Adipocyte (in vitro differentiated cells): ENCODE measurements at regions not wholly inside any gene's neighbourhood (a gene's known extent, or its start where the extent isn't known, plus 50 kb on each side); places are given as distances from the start of the nearest gene placed in this dataset.

Experiments used
- DNase-seq: peaks from one replicate; pipeline ENCODE4 v3.0.0-alpha.2; 2015; ENCODE audit warnings: low read depth
- H3K27me3 ChIP-seq: replicated peaks from 2 replicates; pipeline ENCODE4 v1.7.0; 2013; ENCODE audit warnings: mild to moderate bottlenecking, low read length, moderate library complexity; ENCODE audit not compliant: control insufficient read depth, insufficient read depth
- H3K36me3 ChIP-seq: 2 replicates; pipeline ENCODE4 v1.7.0; 2013; ENCODE audit warnings: low read length, mild to moderate bottlenecking, moderate library complexity; ENCODE audit not compliant: control insufficient read depth, insufficient read depth, severe bottlenecking
- H3K4me1 ChIP-seq: 2 replicates; pipeline ENCODE4 v1.7.0; 2013; ENCODE audit warnings: mild to moderate bottlenecking, low read length, moderate library complexity; ENCODE audit not compliant: control insufficient read depth, insufficient read depth
- H3K4me3 ChIP-seq: 2 replicates; pipeline ENCODE4 v1.7.0; 2013; ENCODE audit warnings: mild to moderate bottlenecking, low read length, moderate library complexity
- H3K9ac ChIP-seq: 2 replicates; pipeline ENCODE4 v1.7.0; 2013; ENCODE audit warnings: mild to moderate bottlenecking, low read length, moderate library complexity
- H3K9me3 ChIP-seq: 2 replicates; pipeline ENCODE4 v1.7.0; 2013; ENCODE audit warnings: mild to moderate bottlenecking, low read length, moderate library complexity; ENCODE audit not compliant: control insufficient read depth

- no peak overlapping the region for H3K4me3 ChIP-seq
- H3K4me1 ChIP-seq: no peaks in the 10 kb centered on the region
- H3K27me3 ChIP-seq: peaks cover 6% of the 10 kb centered on the region
- no peak overlapping the region for H3K9ac ChIP-seq
- H3K9me3 ChIP-seq: no peaks in the 10 kb centered on the region
- no peak for DNase-seq
- no peaks in the 10 kb centered on the region for H3K36me3 ChIP-seq
Measured at GRCh38 chr19:30778061-30778460, 405.9 kb downstream of the ZNF536 start.

- H3K4me3 ChIP-seq: no peak overlapping the region
- H3K4me1 ChIP-seq: no peaks in the 10 kb centered on the region
- no peak overlapping the region for H3K9ac ChIP-seq
- peaks cover 6% of the 10 kb centered on the region for H3K27me3 ChIP-seq
- no peaks in the 10 kb centered on the region for H3K36me3 ChIP-seq
- H3K9me3 ChIP-seq: no peaks in the 10 kb centered on the region
- no peak for DNase-seq
Measured at GRCh38 chr19:30775956-30776355, 403.8 kb downstream of the ZNF536 start.

GRCh38 chr19:30774252-30774766 is 402.1 kb downstream of the ZNF536 start:
- Histone ChIP-seq H3K9me3 (peaks cover 3% of the 10 kb centered on the region), H3K36me3 (no peaks in the 10 kb centered on the region), H3K4me1 (no peaks in the 10 kb centered on the region), H3K27me3 (peaks cover 6% of the 10 kb centered on the region), H3K9ac (no peak overlapping the region), H3K4me3 (no peak overlapping the region)
- DNase-seq: no peak

- no peak overlapping the region for H3K4me3 ChIP-seq
- no peak for DNase-seq
- H3K9me3 ChIP-seq: no peaks in the 10 kb centered on the region
- no peak overlapping the region for H3K9ac ChIP-seq
- no peaks in the 10 kb centered on the region for H3K36me3 ChIP-seq
- no peaks in the 10 kb centered on the region for H3K4me1 ChIP-seq
- H3K27me3 ChIP-seq: no peaks in the 10 kb centered on the region
Measured at GRCh38 chr19:30762651-30763050, 390.5 kb downstream of the ZNF536 start.

DNA sequence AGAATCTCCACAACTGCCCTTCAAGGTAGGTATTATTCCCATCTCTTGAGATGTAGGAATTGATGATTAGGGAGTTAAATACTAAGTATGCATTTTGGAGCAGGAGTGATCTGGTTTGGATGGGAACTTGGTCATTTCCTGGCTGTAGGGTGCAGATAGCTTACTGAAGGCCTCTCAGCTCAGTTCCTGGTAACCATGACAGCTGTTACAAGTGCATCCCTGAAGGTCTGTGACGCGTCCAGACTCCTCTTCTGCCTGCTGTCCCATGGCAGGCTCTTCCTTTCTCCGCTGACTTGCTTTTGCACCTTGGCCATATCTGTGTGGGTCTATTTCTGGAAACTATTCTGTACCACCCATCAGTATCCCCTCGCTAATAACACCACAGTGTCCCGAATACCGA is 387.8 kb downstream of the ZNF536 start:
- no peaks in the 10 kb centered on the region for H3K36me3 ChIP-seq
- H3K27me3 ChIP-seq: no peaks in the 10 kb centered on the region
- no peak overlapping the region for H3K9ac ChIP-seq
- no peak overlapping the region for H3K4me3 ChIP-seq
- no peaks in the 10 kb centered on the region for H3K9me3 ChIP-seq
- no peak for DNase-seq
- H3K4me1 ChIP-seq: no peaks in the 10 kb centered on the region

- no peak for DNase-seq
- Histone ChIP-seq H3K9me3 (no peaks in the 10 kb centered on the region), H3K4me1 (no peaks in the 10 kb centered on the region), H3K36me3 (no peaks in the 10 kb centered on the region), H3K4me3 (no peak overlapping the region), H3K27me3 (no peaks in the 10 kb centered on the region), H3K9ac (no peak overlapping the region)
Measured at GRCh38 chr19:30757837-30758617, 385.8 kb downstream of the ZNF536 start.

- H3K27me3 ChIP-seq: no peaks in the 10 kb centered on the region
- no peaks in the 10 kb centered on the region for H3K4me1 ChIP-seq
Measured at GRCh38 chr19:30757104-30757836, 385.1 kb downstream of the ZNF536 start.

GRCh38 chr19:30755581-30755980 is 383.4 kb downstream of the ZNF536 start:
- no peaks in the 10 kb centered on the region for H3K27me3 ChIP-seq
- H3K9me3 ChIP-seq: peaks cover 5% of the 10 kb centered on the region
- H3K4me1 ChIP-seq: no peaks in the 10 kb centered on the region
- H3K9ac ChIP-seq: no peak overlapping the region
- H3K4me3 ChIP-seq: no peak overlapping the region
- H3K36me3 ChIP-seq: no peaks in the 10 kb centered on the region
- DNase-seq: no peak

More at GRCh38 chr19:30757104-30757836, 385.1 kb downstream of the ZNF536 start:
- no peaks in the 10 kb centered on the region for H3K9me3 ChIP-seq
- H3K4me3 ChIP-seq: no peak overlapping the region
- no peak overlapping the region for H3K9ac ChIP-seq
- DNase-seq: no peak
- no peaks in the 10 kb centered on the region for H3K36me3 ChIP-seq

- Histone ChIP-seq H3K9ac (no peak overlapping the region), H3K4me3 (no peak overlapping the region), H3K4me1 (no peaks in the 10 kb centered on the region), H3K9me3 (peaks cover 20% of the 10 kb centered on the region), H3K27me3 (no peaks in the 10 kb centered on the region), H3K36me3 (no peaks in the 10 kb centered on the region)
- no peak for DNase-seq
Measured at GRCh38 chr19:30754162-30754561, 382.0 kb downstream of the ZNF536 start.

DNA sequence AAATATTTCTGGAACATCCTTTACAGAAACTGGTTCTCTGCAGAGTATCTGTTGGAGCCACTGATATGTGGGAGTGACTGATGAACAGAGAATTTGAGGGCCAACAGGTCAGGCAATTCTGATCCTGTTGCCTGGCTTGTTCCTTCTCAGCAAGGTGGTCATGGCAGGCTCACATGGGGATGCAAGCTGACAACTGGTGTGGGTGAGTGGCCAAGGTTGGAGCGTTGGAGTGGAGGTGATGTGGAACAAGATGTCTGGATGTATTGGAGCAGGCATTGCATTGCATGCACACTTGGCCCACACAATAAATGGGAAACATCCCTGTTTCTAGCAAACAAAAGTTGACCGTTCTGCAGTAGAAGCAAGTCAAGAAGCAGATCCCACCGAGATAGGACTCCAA is 380.7 kb downstream of the ZNF536 start:
- DNase-seq: no peak
- no peak overlapping the region for H3K4me3 ChIP-seq
- no peaks in the 10 kb centered on the region for H3K27me3 ChIP-seq
- H3K9me3 ChIP-seq: peaks cover 22% of the 10 kb centered on the region
- no peaks in the 10 kb centered on the region for H3K4me1 ChIP-seq
- H3K36me3 ChIP-seq: no peaks in the 10 kb centered on the region
- no peak overlapping the region for H3K9ac ChIP-seq

GRCh38 chr19:30752201-30752600 is 380.0 kb downstream of the ZNF536 start:
- no peaks in the 10 kb centered on the region for H3K27me3 ChIP-seq
- H3K4me3 ChIP-seq: no peak overlapping the region
- no peaks in the 10 kb centered on the region for H3K36me3 ChIP-seq
- H3K9ac ChIP-seq: no peak overlapping the region
- no peaks in the 10 kb centered on the region for H3K4me1 ChIP-seq
- H3K9me3 ChIP-seq: peaks cover 22% of the 10 kb centered on the region
- no peak for DNase-seq
